CD4-positive, CD25-positive, alpha-beta regulatory T cell (primary cell): ENCODE measurements at regions not wholly inside any gene's neighbourhood (a gene's known extent, or its start where the extent isn't known, plus 50 kb on each side); places are given as distances from the start of the nearest gene placed in this dataset.

ENCODE experiments used
- ATAC-seq, 2 donors: fragments of 150-1000 bp; cut with Tn5 transposase; one replicate each; pipeline ENCODE4 v1.10.0; 2021; ENCODE audit warnings: low read depth in 2 of 2, moderate number of reproducible peaks in 2 of 2, moderate library complexity in 1 of 2
- DNase-seq, 3 donors: peaks; one replicate each; pipeline versions ENCODE4 v3.0.0 to v3.0.0-alpha.2; 2012 to 2022; ENCODE audit warnings: mixed read lengths in 1 of 3
- H3K27ac ChIP-seq: one replicate; pipeline ENCODE4 v1.7.0; 2013; ENCODE audit warnings: mild to moderate bottlenecking, low read length; ENCODE audit not compliant: insufficient read depth, poor library complexity, severe bottlenecking
- H3K27me3 ChIP-seq: one replicate; pipeline ENCODE4 v1.7.0; 2013; ENCODE audit warnings: low read length; ENCODE audit not compliant: control insufficient read depth, insufficient read depth
- H3K36me3 ChIP-seq: one replicate; pipeline ENCODE4 v1.7.0; 2013; ENCODE audit warnings: mild to moderate bottlenecking, low read length, moderate library complexity; ENCODE audit not compliant: control insufficient read depth, insufficient read depth
- H3K4me1 ChIP-seq: 2 replicates; pipeline ENCODE4 v1.7.0; 2013; ENCODE audit warnings: mild to moderate bottlenecking, low read length; ENCODE audit not compliant: insufficient read depth, control insufficient read depth, poor library complexity, severe bottlenecking
- H3K4me3 ChIP-seq: one replicate; pipeline ENCODE4 v1.7.0; 2013; ENCODE audit warnings: low read depth, mild to moderate bottlenecking, low read length, moderate library complexity
- H3K9me3 ChIP-seq, 2 experiments: 1 replicate in 1 of 2; 2 replicates in 1 of 2; pipeline ENCODE4 v1.7.0; 2013; ENCODE audit warnings: low read length in 2 of 2, mild to moderate bottlenecking in 1 of 2, moderate library complexity in 1 of 2; ENCODE audit not compliant: control insufficient read depth in 2 of 2
- H3K27ac Mint-ChIP-seq, 3 donors: one replicate each; pipeline ENCODE4 v1.8.0; 2020 to 2022; ENCODE audit warnings: mild to moderate bottlenecking in 3 of 3, mixed read lengths in 3 of 3, moderate library complexity in 2 of 3
- H3K27me3 Mint-ChIP-seq: one replicate; pipeline ENCODE4 v1.8.0; 2022; ENCODE audit warnings: mild to moderate bottlenecking, mixed read lengths
- H3K36me3 Mint-ChIP-seq: one replicate; pipeline ENCODE4 v1.8.0; 2020; ENCODE audit warnings: mixed read lengths
- H3K4me1 Mint-ChIP-seq, 4 donors: one replicate each; pipeline ENCODE4 v1.8.0; 2020 to 2022; ENCODE audit warnings: mixed read lengths in 4 of 4, mild to moderate bottlenecking in 1 of 4
- H3K4me3 Mint-ChIP-seq, 4 donors: one replicate each; pipeline ENCODE4 v1.8.0; 2020 to 2022; ENCODE audit warnings: mild to moderate bottlenecking in 4 of 4, mixed read lengths in 4 of 4, moderate library complexity in 3 of 4
- H3K9me3 Mint-ChIP-seq, 7 donors: one replicate each; pipeline ENCODE4 v1.8.0; 2020 to 2022; ENCODE audit warnings: mixed read lengths in 7 of 7, mild to moderate bottlenecking in 3 of 7, moderate library complexity in 2 of 7

- Mint-ChIP-seq H3K9me3 (peaks cover 0 to 2% (median 0%) of the 10 kb centered on the region in 7 donors), H3K4me1 (no peaks in the 10 kb centered on the region), H3K27me3 (peaks cover 10% of the 10 kb centered on the region), H3K4me3 (no peak overlapping the region), H3K36me3 (no peaks in the 10 kb centered on the region), H3K27ac (no peak overlapping the region)
- no peaks in the 10 kb centered on the region for H3K9me3 ChIP-seq
- no peak for DNase-seq
- H3K27me3 ChIP-seq: no peaks in the 10 kb centered on the region
- no peak overlapping the region for H3K27ac ChIP-seq
- H3K4me3 ChIP-seq: no peak overlapping the region
- no peaks in the 10 kb centered on the region for H3K4me1 ChIP-seq
- no peaks in the 10 kb centered on the region for H3K36me3 ChIP-seq
- ATAC-seq: no peak
Observed at GRCh38 chr5:143569722-143570567, 166.5 kb upstream of the NR3C1 start.

- no peaks in the 10 kb centered on the region for H3K4me1 Mint-ChIP-seq
- Histone ChIP-seq H3K4me1 (no peaks in the 10 kb centered on the region), H3K27ac (no peak overlapping the region), H3K27me3 (no peaks in the 10 kb centered on the region), H3K9me3 (no peaks in the 10 kb centered on the region), H3K4me3 (no peak overlapping the region), H3K36me3 (no peaks in the 10 kb centered on the region)
- peaks cover 10% of the 10 kb centered on the region for H3K27me3 Mint-ChIP-seq
- no peak overlapping the region for H3K4me3 Mint-ChIP-seq
- no peak overlapping the region for H3K27ac Mint-ChIP-seq
- H3K9me3 Mint-ChIP-seq: no peaks in the 10 kb centered on the region
- H3K36me3 Mint-ChIP-seq: no peaks in the 10 kb centered on the region
- ATAC-seq (no peak), DNase-seq (no peak)
Observed at GRCh38 chr5:143569213-143569701, 165.8 kb upstream of the NR3C1 start.

GRCh38 chr5:143567583-143568504 lies 164.4 kb upstream of the NR3C1 start:
- H3K4me1 ChIP-seq: no peaks in the 10 kb centered on the region
- no peak for DNase-seq
- H3K4me3 ChIP-seq: no peak overlapping the region
- no peak for ATAC-seq
- no peaks in the 10 kb centered on the region for H3K9me3 ChIP-seq
- Mint-ChIP-seq H3K4me1 (no peaks in the 10 kb centered on the region), H3K27me3 (peaks cover 10% of the 10 kb centered on the region), H3K27ac (no peak overlapping the region), H3K36me3 (no peaks in the 10 kb centered on the region), H3K9me3 (no peaks in the 10 kb centered on the region), H3K4me3 (no peak overlapping the region)
- no peak overlapping the region for H3K27ac ChIP-seq
- no peaks in the 10 kb centered on the region for H3K27me3 ChIP-seq
- H3K36me3 ChIP-seq: no peaks in the 10 kb centered on the region

- no peak overlapping the region for H3K27ac Mint-ChIP-seq
- no peaks in the 10 kb centered on the region for H3K36me3 Mint-ChIP-seq
- no peaks in the 10 kb centered on the region for H3K27me3 Mint-ChIP-seq
- no peak overlapping the region for H3K4me3 ChIP-seq
- H3K36me3 ChIP-seq: no peaks in the 10 kb centered on the region
- ATAC-seq (no peak), DNase-seq (no peak)
- H3K4me1 ChIP-seq: no peaks in the 10 kb centered on the region
- H3K27me3 ChIP-seq: no peaks in the 10 kb centered on the region
- no peak overlapping the region for H3K4me3 Mint-ChIP-seq
- H3K27ac ChIP-seq: no peak overlapping the region
- no peaks in the 10 kb centered on the region for H3K4me1 Mint-ChIP-seq
- no peaks in the 10 kb centered on the region for H3K9me3 Mint-ChIP-seq
- no peaks in the 10 kb centered on the region for H3K9me3 ChIP-seq
Observed at GRCh38 chr5:143566139-143566538, 162.7 kb upstream of the NR3C1 start.

GRCh38 chr5:143564417-143564816 lies 160.9 kb upstream of the NR3C1 start:
- no peak overlapping the region for H3K27ac Mint-ChIP-seq
- H3K27me3 Mint-ChIP-seq: no peaks in the 10 kb centered on the region
- no peaks in the 10 kb centered on the region for H3K9me3 ChIP-seq
- ATAC-seq (no peak), DNase-seq (no peak)
- H3K9me3 Mint-ChIP-seq: no peaks in the 10 kb centered on the region
- no peaks in the 10 kb centered on the region for H3K36me3 Mint-ChIP-seq
- no peak overlapping the region for H3K4me3 Mint-ChIP-seq
- no peak overlapping the region for H3K27ac ChIP-seq
- H3K36me3 ChIP-seq: no peaks in the 10 kb centered on the region
- H3K4me1 Mint-ChIP-seq: no peaks in the 10 kb centered on the region
- no peak overlapping the region for H3K4me3 ChIP-seq
- H3K27me3 ChIP-seq: no peaks in the 10 kb centered on the region
- H3K4me1 ChIP-seq: no peaks in the 10 kb centered on the region

GRCh38 chr5:143562935-143563334 lies 159.4 kb upstream of the NR3C1 start:
- Histone ChIP-seq H3K27me3 (no peaks in the 10 kb centered on the region), H3K9me3 (no peaks in the 10 kb centered on the region), H3K4me1 (no peaks in the 10 kb centered on the region), H3K4me3 (no peak overlapping the region), H3K27ac (no peak overlapping the region), H3K36me3 (no peaks in the 10 kb centered on the region)
- no peaks in the 10 kb centered on the region for H3K36me3 Mint-ChIP-seq
- H3K9me3 Mint-ChIP-seq: no peaks in the 10 kb centered on the region
- no peaks in the 10 kb centered on the region for H3K27me3 Mint-ChIP-seq
- H3K4me3 Mint-ChIP-seq: no peak overlapping the region
- DNase-seq: no peak
- H3K27ac Mint-ChIP-seq: no peak overlapping the region
- ATAC-seq: no peak
- no peaks in the 10 kb centered on the region for H3K4me1 Mint-ChIP-seq

GRCh38 chr5:143561219-143561618 lies 157.7 kb upstream of the NR3C1 start:
- Histone ChIP-seq H3K27ac (no peak overlapping the region), H3K27me3 (no peaks in the 10 kb centered on the region), H3K36me3 (no peaks in the 10 kb centered on the region), H3K9me3 (no peaks in the 10 kb centered on the region), H3K4me1 (no peaks in the 10 kb centered on the region), H3K4me3 (no peak overlapping the region)
- Mint-ChIP-seq H3K27ac (no peak overlapping the region), H3K36me3 (no peaks in the 10 kb centered on the region), H3K4me1 (peaks cover 0 to 2% (median 0%) of the 10 kb centered on the region in 4 donors), H3K27me3 (no peaks in the 10 kb centered on the region), H3K9me3 (no peaks in the 10 kb centered on the region), H3K4me3 (no peak overlapping the region)
- no peak for ATAC-seq
- DNase-seq: no peak
